ENCODE measurements at regions not wholly inside any gene's neighbourhood (a gene's known extent, or its start where the extent isn't known, plus 50 kb on each side); places are given as distances from the start of the nearest gene placed in this dataset.
A peak's percentile ranks its signal among the peaks of the same experiment; 100 is the strongest.

DNA sequence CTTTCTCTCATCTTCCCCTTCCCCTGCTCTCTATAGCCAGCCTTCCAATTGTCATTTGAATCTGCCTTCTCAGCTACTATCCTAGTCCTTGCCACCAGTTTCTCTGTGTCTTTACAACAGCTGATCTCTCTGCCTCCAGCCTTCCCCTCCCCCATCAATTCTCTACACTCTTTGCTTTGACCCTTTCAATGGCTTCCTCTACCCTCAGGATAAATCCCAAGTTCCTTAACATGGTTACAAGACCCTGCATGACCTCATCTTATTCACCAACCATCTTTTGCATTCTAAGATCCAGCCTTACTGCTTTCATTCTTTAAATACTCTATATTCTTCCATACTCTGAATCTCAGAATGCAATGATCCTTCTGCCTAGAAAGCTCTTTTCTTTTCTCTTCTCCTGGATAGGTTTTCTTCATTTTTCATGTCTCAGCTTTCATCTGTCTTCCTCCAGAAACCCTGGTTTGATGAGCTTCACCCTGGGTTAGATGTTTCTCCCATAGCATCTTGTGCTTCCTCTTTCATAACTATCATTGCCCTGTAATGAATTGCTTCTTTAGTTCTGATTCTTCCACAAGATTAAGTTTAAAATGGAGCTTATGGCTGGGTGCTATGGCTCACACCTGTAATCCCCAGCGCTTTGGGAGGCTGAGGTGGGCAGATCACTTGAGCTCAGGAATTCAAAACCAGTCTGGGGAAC lies 58.6 kb upstream of the ZSWIM6 start:
- DNase-seq, result no peak
- TF ChIP-seq GATA1 (IDR thresholded peaks at IDR 0.05; ENCODE audit: low read depth, low read length) (no peak), POLR2A (IDR thresholded peaks at IDR 0.05; ENCODE audit: low read length) (no peak)

DNA sequence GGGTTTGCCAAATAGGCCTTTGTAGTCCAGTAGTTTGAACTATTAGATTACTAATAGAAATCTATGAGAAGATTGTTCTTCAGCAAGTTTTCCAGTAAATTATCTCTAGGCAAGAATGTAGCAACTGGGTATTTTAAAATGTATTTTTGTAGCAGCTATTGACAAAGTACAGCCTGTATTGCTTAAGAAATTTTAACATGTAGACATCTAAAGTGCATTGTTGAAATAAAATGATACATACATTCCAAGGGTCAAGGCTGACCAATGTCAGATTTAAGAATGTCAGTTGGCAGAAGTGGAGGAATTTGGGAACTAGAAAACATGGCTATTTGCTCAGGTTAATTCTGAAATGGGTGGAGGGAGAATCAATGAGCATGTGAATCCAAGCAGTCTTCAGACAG lies 57.5 kb upstream of the ZSWIM6 start:
- DNase-seq, result no peak
- TF ChIP-seq GATA1 (IDR thresholded peaks at IDR 0.05; ENCODE audit: low read depth, low read length), result no peak
- TF ChIP-seq POLR2A (IDR thresholded peaks at IDR 0.05; ENCODE audit: low read length), result no peak

DNA sequence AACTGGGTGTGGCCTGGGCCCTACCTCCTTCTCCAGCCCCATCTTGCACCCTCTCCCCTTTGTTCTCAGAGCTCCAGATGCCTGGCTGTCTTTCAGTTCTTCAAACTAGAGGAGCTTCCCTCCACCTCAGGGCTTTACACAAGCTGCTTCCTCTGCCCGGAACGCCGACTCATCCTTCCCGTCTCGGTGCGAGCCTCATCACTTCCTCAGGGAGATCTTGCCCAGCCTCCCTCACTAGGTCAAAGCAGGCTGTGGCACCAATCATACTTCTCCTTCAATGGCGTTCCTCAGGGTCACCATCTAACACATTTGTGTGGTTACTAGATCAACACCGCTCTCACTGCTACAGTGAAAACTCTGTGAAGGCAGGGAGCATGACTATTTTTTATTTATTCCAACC lies 56.2 kb upstream of the ZSWIM6 start:
- TF ChIP-seq POLR2A (IDR thresholded peaks at IDR 0.05; ENCODE audit: low read length), result no peak
- no peak for TF ChIP-seq GATA1 (IDR thresholded peaks at IDR 0.05; ENCODE audit: low read depth, low read length)

DNA sequence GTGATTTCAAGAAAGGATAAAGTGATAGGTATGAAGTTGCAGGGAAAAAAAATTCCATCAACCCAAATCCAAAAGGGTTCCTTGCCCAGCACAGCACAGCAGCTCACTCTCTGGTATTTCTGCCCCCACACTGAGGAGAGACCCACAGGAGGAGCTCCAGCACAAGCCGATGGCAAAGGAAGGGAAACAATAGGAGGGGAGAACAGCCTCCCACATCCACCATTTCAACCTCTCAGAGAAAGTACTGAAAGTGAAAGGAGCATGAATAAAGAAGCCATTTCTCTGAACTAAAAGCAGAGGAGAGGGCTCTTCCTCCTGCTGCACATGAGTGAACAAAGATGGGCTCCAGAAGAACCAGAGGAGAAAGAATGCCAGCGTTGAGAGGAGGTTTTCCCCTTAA lies 54.9 kb upstream of the ZSWIM6 start:
- DNase-seq, result no peak
- TF ChIP-seq GATA1 (IDR thresholded peaks at IDR 0.05; ENCODE audit: low read depth, low read length) (no peak), POLR2A (IDR thresholded peaks at IDR 0.05; ENCODE audit: low read length) (no peak)

More for the DNA sequence above, 56.2 kb upstream of the ZSWIM6 start:
- no peak for DNase-seq

DNA sequence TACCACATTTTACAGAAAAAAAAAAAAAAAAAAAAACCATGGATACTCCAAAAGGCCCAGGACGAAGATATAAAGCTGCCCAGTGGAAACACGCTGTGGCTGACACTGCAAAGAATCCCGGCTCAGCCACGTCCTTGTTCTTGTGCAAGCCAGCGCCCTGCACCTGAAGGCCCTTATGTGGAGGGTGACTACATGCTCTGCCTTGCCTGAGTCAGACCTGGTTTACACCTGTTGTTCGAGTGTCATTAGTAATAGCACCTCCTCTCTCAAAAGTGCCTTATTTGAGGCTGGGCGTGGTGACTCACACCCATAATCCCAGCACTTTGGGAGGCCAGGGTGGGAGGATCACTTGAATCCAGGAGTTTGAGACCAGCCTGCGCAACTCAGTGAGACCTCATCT lies 54.3 kb upstream of the ZSWIM6 start:
- DNase-seq, result no peak
- no peak for TF ChIP-seq POLR2A (IDR thresholded peaks at IDR 0.05; ENCODE audit: low read length)
- TF ChIP-seq GATA1 (IDR thresholded peaks at IDR 0.05; ENCODE audit: low read depth, low read length), result no peak

DNA sequence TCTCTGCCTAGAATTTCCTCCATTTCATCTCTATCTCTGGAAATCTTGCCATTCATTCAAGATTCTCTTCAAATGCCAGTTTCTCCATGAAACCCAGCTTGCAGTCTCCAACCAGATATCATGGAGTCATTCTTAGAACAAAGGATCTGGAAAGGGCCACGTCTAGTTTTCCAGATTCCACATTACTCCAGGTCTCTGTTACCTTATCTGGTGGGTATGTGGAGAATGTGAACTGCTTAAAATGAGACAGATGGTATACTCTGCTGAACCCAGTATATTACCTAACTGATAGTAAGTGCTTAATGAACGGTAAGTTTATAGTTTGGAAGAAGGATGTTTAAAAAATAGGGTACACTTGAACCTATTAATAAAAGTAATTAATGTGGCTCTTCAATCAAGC lies 52.3 kb upstream of the ZSWIM6 start:
- no peak for TF ChIP-seq POLR2A (IDR thresholded peaks at IDR 0.05; ENCODE audit: low read length)
- TF ChIP-seq GATA1 (IDR thresholded peaks at IDR 0.05; ENCODE audit: low read depth, low read length), result no peak
- DNase-seq, result no peak

DNA sequence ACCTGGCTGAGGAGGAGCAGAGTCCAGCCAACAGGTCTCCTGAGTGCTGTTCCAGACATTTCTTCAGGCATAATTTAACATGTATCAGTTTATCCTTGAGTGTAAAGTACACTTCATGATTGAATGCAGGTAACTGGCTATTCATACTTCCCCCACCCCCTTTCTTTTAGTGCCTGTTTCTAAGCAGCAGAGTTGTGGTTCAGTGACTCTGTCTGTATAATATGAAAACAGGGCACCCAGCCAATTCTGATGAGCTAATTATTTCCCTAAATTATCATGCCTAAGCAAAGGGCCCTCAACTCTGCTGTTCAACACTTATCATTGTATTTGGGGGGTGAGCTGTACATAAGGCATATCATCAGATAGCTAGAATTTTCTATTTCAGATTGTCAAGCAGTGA lies 51.9 kb upstream of the ZSWIM6 start:
- peak; percentile 37 to 48 for DNase-seq
- TF ChIP-seq POLR2A (IDR thresholded peaks at IDR 0.05; ENCODE audit: low read length) (no peak), GATA1 (IDR thresholded peaks at IDR 0.05; ENCODE audit: low read depth, low read length) (no peak)

DNA sequence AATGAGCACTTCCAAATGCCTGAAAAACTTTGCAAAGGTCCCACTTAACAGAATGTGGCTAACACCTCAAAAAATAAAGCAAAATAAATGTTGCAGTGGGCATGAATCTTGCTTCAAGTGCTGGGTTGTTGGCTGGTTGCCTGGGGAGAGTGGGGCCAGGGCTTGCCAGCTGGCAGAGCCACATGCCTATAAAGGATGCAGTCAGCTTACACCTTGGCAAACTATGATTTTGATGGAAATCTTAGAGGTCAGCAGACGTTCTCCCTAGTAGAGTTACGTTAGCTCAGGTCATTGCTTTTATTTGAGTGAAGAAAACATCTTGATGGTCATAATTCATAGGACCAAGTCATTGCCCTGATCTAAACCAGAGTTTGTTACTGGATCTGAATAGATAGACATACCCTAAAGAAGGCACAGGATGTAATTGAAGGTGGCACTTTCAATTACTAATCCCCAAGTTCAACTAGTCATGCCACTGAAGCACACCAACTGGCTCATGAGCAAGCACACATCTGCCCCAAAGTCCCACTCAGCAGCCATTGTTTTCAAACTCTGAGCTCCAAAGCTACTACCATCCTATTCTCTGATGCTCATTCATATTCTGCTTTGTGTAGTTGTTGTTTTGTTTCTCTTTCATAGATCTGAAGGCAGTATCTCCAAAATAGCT lies 51.2 kb upstream of the ZSWIM6 start:
- peak in 1 of 2 experiments; percentile 7 for DNase-seq
- TF ChIP-seq GATA1 (IDR thresholded peaks at IDR 0.05; ENCODE audit: low read depth, low read length), result no peak
- no peak for TF ChIP-seq POLR2A (IDR thresholded peaks at IDR 0.05; ENCODE audit: low read length)

DNA sequence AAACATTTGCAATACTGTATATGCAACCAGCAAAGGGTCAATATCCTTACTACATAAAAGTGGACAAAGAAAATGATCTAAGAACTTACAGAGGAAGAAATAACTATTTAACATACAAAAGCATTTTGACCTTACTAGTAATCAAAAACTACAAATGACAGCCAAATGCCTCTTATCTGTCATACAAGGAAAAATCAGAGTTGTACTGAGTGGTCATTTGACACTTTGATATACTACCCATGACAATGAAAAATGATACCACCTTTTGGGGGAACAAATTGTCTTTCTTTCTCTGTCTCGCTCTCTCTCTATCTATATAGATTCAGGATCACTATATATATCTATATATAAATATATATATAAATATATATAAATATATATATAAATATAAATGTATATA lies 50.4 kb upstream of the ZSWIM6 start:
- TF ChIP-seq POLR2A (IDR thresholded peaks at IDR 0.05; ENCODE audit: low read length) (no peak), GATA1 (IDR thresholded peaks at IDR 0.05; ENCODE audit: low read depth, low read length) (no peak)
- DNase-seq, result peak; percentile 10 to 35

All from erythroblast (primary cell).